SK-N-MC (cell line): ENCODE measurements at regions not wholly inside any gene's neighbourhood (a gene's known extent, or its start where the extent isn't known, plus 50 kb on each side); places are given as distances from the start of the nearest gene placed in this dataset.

ENCODE experiments used
- EZH2 ChIP-seq: fragments of 200-600 bp; sonication (generic); IDR thresholded peaks from one replicate; pipeline ENCODE4 v1.6.1; 2017; ENCODE audit warnings: antibody characterized with exemption
- POLR2AphosphoS5 ChIP-seq: IDR thresholded peaks from 2 replicates; pipeline ENCODE4 v1.6.1; 2012; ENCODE audit warnings: mild to moderate bottlenecking, low read depth, low read length, borderline replicate concordance

DNA sequence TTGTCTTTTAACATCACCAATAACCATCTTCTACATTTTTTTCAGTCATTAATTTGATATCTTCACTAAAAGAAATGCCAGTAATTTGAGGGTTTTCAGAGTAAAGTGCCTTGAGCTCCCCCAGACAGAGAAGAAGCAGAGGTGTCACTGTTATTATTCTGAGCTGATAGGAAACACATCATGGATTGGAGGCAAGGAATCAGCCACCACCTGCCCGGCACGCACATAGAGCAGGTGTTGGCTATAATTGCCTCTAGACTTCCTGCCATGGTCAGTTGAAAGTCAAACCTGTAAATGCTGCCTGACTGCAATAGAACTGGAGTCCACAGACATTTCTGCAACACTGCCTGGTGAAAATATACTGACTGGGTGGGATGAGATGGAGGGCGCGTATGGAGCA, 776.6 kb downstream of the UQCRFS1 start:
- TF ChIP-seq POLR2AphosphoS5 = no peak
- no peak for TF ChIP-seq EZH2
